GM23248 (cell line): ENCODE measurements at regions not wholly inside any gene's neighbourhood (a gene's known extent, or its start where the extent isn't known, plus 50 kb on each side); places are given as distances from the start of the nearest gene placed in this dataset.

Source experiments
- DNase-seq: peaks from one replicate; pipeline ENCODE4 v3.0.0-alpha.2; 2015
- H2AFZ ChIP-seq: fragments of 200-600 bp; sonication (generic); 2 replicates; pipeline ENCODE4 v1.6.1; 2016; ENCODE audit warnings: antibody characterized with exemption
- H3F3A ChIP-seq: fragments of 200-600 bp; sonication (generic); 2 replicates; pipeline ENCODE4 v1.6.1; 2016; ENCODE audit warnings: mild to moderate bottlenecking, antibody characterized with exemption, mixed run types; ENCODE audit not compliant: insufficient read depth
- H3K27ac ChIP-seq: fragments of 200-600 bp; sonication (generic); 2 replicates; pipeline ENCODE4 v1.5.1; 2016; ENCODE audit warnings: mild to moderate bottlenecking
- H3K27me3 ChIP-seq: fragments of 200-600 bp; sonication (generic); replicated peaks from 2 replicates; pipeline ENCODE4 v1.6.1; 2016; ENCODE audit warnings: mild to moderate bottlenecking; ENCODE audit not compliant: insufficient read depth
- H3K36me3 ChIP-seq: fragments of 200-600 bp; sonication (generic); 2 replicates; pipeline ENCODE4 v1.6.1; 2016; ENCODE audit warnings: low read depth, mild to moderate bottlenecking
- H3K4me1 ChIP-seq: fragments of 200-600 bp; sonication (generic); 2 replicates; pipeline ENCODE4 v1.6.1; 2016; ENCODE audit warnings: mild to moderate bottlenecking; ENCODE audit not compliant: insufficient read depth
- H3K4me2 ChIP-seq: fragments of 200-600 bp; sonication (generic); one replicate; pipeline ENCODE4 v1.6.1; 2016; ENCODE audit warnings: mild to moderate bottlenecking; ENCODE audit not compliant: unreplicated experiment
- H3K4me3 ChIP-seq: fragments of 200-600 bp; sonication (generic); 2 replicates; pipeline ENCODE4 v1.5.1; 2016; ENCODE audit warnings: mild to moderate bottlenecking
- H3K79me2 ChIP-seq: fragments of 200-600 bp; sonication (generic); 2 replicates; pipeline ENCODE4 v1.6.1; 2016; ENCODE audit warnings: mild to moderate bottlenecking; ENCODE audit not compliant: insufficient read depth
- H3K9ac ChIP-seq: fragments of 200-600 bp; sonication (generic); 2 replicates; pipeline ENCODE4 v1.6.1; 2016; ENCODE audit warnings: mild to moderate bottlenecking
- H3K9me2 ChIP-seq: fragments of 200-600 bp; sonication (generic); 2 replicates; pipeline ENCODE4 v1.6.1; 2016; ENCODE audit warnings: mixed run types, mild to moderate bottlenecking, moderate library complexity; ENCODE audit not compliant: insufficient read depth
- H3K9me3 ChIP-seq: fragments of 200-600 bp; sonication (generic); one replicate; pipeline ENCODE4 v1.6.1; 2017; ENCODE audit warnings: low read depth
- H4K20me1 ChIP-seq: fragments of 200-600 bp; sonication (generic); 2 replicates; pipeline ENCODE4 v1.6.0; 2016; ENCODE audit not compliant: insufficient read depth
- EZH2 ChIP-seq: fragments of 200-600 bp; sonication (generic); IDR thresholded peaks from 2 replicates; pipeline ENCODE4 v1.6.1; 2018; ENCODE audit warnings: antibody characterized with exemption, mild to moderate bottlenecking; ENCODE audit not compliant: insufficient read depth, poor library complexity, severe bottlenecking
- EZH2phosphoT487 ChIP-seq: fragments of 200-600 bp; sonication (generic); IDR thresholded peaks from 2 replicates; pipeline ENCODE4 v1.6.1; 2018; ENCODE audit warnings: antibody characterized with exemption, moderate library complexity, mild to moderate bottlenecking, low read depth; ENCODE audit not compliant: insufficient read depth
- WGBS, 2 experiments: methylation state at CpG; one replicate each; pipeline ENCODE4 v1.1.6; 2015 to 2017; ENCODE audit warnings: low lambda C conversion rate in 2 of 2, low coverage in 1 of 2; ENCODE audit errors: missing lambda C conversion rate in 2 of 2; 5-methylcytosine and 5-hydroxymethylcytosine counted together
- in situ Hi-C: fragments of 300-500 bp; cut with MboI; formaldehyde crosslinking; loops from 2 replicates; pipeline ENCODE4 v1.15.0; 2020

DNA sequence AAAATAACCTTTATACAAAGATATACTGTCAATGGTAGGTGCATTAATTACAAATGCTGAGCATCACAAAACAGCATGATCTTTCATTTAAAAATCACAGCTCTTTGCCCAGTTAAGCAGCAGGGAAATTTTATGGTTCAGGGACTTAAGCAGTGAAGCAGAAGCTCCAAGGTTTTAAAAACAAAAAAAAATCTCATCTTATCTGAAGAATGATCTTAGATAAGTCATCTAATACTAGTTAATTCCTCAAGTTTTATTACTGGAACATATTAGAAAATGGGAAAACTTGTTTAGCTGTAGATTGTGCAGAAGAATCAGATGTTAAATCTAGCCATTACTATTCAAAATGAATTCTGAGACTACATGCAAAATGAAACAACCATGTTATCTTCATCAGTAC, 289.9 kb downstream of the GASK1B start:
- DNase-seq = no peak
- no peak for TF ChIP-seq EZH2phosphoT487
- H3F3A ChIP-seq = no peaks in the 10 kb centered on the region
- no peaks in the 10 kb centered on the region for H4K20me1 ChIP-seq
- no peak overlapping the region for H3K4me2 ChIP-seq
- no peak overlapping the region for H2AFZ ChIP-seq
- H3K27me3 ChIP-seq = no peaks in the 10 kb centered on the region
- H3K9me2 ChIP-seq = no peaks in the 10 kb centered on the region
- no peak overlapping the region for H3K27ac ChIP-seq
- no peaks in the 10 kb centered on the region for H3K36me3 ChIP-seq
- no peak overlapping the region for H3K4me3 ChIP-seq
- in situ Hi-C loops = no loop called here
- H3K79me2 ChIP-seq = no peaks in the 10 kb centered on the region
- no peak overlapping the region for H3K9ac ChIP-seq
- H3K9me3 ChIP-seq = no peaks in the 10 kb centered on the region
- H3K4me1 ChIP-seq = no peaks in the 10 kb centered on the region

DNA sequence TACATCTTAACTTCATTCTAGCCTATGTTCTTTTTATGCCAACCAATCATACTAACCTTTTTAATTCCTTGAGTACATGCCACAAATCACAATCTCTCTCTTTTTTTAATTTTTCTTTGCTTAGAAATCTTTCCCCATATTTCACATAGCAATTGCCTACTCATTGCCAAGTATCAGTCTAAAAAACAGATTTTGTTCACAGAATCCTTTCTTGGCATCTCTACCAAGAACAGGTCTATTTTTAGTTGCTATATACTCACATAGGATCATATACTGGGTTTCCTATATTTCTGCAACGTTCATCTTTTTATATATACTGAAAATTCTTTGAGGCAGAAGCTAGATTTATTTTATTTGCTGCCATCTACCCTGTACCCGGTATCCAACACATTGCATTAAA, 292.1 kb downstream of the GASK1B start:
- no peaks in the 10 kb centered on the region for H3K79me2 ChIP-seq
- no peak overlapping the region for H3K4me3 ChIP-seq
- 5 to 12% methylated on average over 2 of the region's 2 CpGs for WGBS, 2 experiments

DNA sequence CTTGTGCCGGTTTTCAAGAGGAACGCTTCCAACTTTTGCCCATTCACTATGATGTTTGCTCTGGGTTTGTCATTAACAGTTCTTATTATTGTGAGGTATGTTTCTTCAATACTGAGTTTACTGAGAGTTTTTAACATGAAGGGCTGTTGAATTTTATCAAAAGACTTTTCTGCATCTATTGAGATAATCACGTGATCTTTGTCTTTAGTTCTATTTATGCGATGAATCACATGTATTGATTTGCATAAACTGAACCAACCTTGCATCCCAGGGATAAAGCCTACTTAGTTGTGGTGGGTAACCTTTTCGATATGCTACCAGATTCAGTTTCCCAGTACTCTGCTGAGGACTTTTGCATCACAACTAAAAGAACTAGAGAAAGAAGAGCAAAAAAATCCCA, 318.0 kb downstream of the GASK1B start:
- Histone ChIP-seq H2AFZ (no peak overlapping the region), H3K4me1 (no peaks in the 10 kb centered on the region), H3K27ac (no peak overlapping the region), H3K9me2 (no peaks in the 10 kb centered on the region), H3K9ac (no peak overlapping the region), H3K79me2 (no peaks in the 10 kb centered on the region), H3K36me3 (no peaks in the 10 kb centered on the region), H4K20me1 (no peaks in the 10 kb centered on the region), H3K4me2 (no peak overlapping the region), H3K27me3 (no peaks in the 10 kb centered on the region), H3K9me3 (no peaks in the 10 kb centered on the region), H3K4me3 (no peak overlapping the region), H3F3A (no peaks in the 10 kb centered on the region)
- in situ Hi-C loops = no loop called here
- no peak for TF ChIP-seq EZH2
- no peak for TF ChIP-seq EZH2phosphoT487
- DNase-seq = no peak
- WGBS, 2 experiments = 32 to 43% methylated on average over 5 of the region's 5 CpGs

More for the DNA sequence above, 292.1 kb downstream of the GASK1B start:
- Histone ChIP-seq H3K4me1 (no peaks in the 10 kb centered on the region), H3K4me2 (no peak overlapping the region), H3K9ac (no peak overlapping the region), H3K27me3 (no peaks in the 10 kb centered on the region), H2AFZ (no peak overlapping the region), H3K9me2 (no peaks in the 10 kb centered on the region), H4K20me1 (no peaks in the 10 kb centered on the region), H3F3A (no peaks in the 10 kb centered on the region), H3K9me3 (no peaks in the 10 kb centered on the region), H3K27ac (no peak overlapping the region), H3K36me3 (no peaks in the 10 kb centered on the region)
- TF ChIP-seq EZH2phosphoT487 = no peak
- TF ChIP-seq EZH2 = no peak
- no peak for DNase-seq
- in situ Hi-C loops = no loop called here

DNA sequence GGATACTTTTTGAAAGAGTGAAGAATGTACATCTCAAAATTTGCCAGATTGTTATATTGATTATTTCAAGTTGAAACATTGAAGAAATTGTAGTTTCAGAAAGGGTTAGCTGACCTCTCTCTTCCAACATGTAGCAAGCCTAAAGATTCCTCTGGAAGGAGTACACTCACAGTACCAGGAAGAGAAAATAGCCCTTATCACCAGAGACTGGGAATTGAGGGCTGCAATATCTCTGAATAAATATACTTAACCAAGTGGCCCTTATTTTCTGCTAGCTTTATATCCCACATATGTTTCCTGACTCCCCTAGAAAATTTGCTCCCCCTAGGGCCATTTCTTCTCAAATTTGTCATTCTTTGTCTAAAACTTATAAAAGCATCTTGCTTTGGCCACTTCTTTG, 332.2 kb downstream of the GASK1B start:
- Histone ChIP-seq H2AFZ (no peak overlapping the region), H3K4me1 (no peaks in the 10 kb centered on the region), H3F3A (no peaks in the 10 kb centered on the region), H3K4me2 (no peak overlapping the region), H3K27ac (no peak overlapping the region), H3K9ac (no peak overlapping the region), H3K79me2 (no peaks in the 10 kb centered on the region), H4K20me1 (no peaks in the 10 kb centered on the region), H3K9me3 (no peaks in the 10 kb centered on the region), H3K9me2 (no peaks in the 10 kb centered on the region), H3K27me3 (no peaks in the 10 kb centered on the region), H3K36me3 (no peaks in the 10 kb centered on the region), H3K4me3 (no peak overlapping the region)
- TF ChIP-seq EZH2phosphoT487 = no peak
- TF ChIP-seq EZH2 = no peak
- in situ Hi-C loops = no loop called here
- no peak for DNase-seq

DNA sequence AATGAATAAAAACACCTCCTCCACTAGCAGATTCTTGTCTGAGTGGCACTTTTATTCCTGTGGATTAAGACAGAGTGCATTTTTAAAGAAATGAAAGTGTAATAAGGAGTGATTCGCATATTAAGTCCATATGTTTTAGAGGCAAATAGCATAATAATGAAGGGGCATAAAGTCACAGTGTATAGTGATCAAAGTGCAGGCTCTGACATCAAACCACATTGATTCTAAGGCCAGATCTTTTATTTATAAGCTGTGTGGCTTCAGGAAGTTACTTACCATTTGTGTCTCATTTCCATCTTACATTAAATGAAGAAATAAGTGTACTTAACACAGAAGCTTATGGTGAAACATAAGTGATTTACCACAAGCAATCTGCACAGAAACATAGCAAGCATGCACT, 332.8 kb downstream of the GASK1B start:
- no peaks in the 10 kb centered on the region for H3K9me3 ChIP-seq
- 0 to 3% methylated on average over 1 of the region's 1 CpG for WGBS, 2 experiments
- H3K4me1 ChIP-seq = no peaks in the 10 kb centered on the region
- TF ChIP-seq EZH2phosphoT487 = no peak
- TF ChIP-seq EZH2 = no peak
- no peaks in the 10 kb centered on the region for H3K9me2 ChIP-seq
- no peak overlapping the region for H2AFZ ChIP-seq
- H3F3A ChIP-seq = no peaks in the 10 kb centered on the region
- H3K4me3 ChIP-seq = no peak overlapping the region
- no peak for DNase-seq
- H3K27ac ChIP-seq = no peak overlapping the region
- no peaks in the 10 kb centered on the region for H4K20me1 ChIP-seq
- H3K27me3 ChIP-seq = no peaks in the 10 kb centered on the region
- H3K36me3 ChIP-seq = no peaks in the 10 kb centered on the region
- H3K79me2 ChIP-seq = no peaks in the 10 kb centered on the region
- in situ Hi-C loops = no loop called here
- H3K9ac ChIP-seq = no peak overlapping the region
- no peak overlapping the region for H3K4me2 ChIP-seq
